AG10803 (cell line): ENCODE measurements at regions not wholly inside any gene's neighbourhood (a gene's known extent, or its start where the extent isn't known, plus 50 kb on each side); places are given as distances from the start of the nearest gene placed in this dataset.

Experiments used
- DNase-seq: peaks from one replicate; pipeline ENCODE4 v3.0.0; 2010; ENCODE audit warnings: low read depth
- H3K4me3 ChIP-seq: 2 replicates; pipeline ENCODE4 v1.5.1; 2011; ENCODE audit warnings: mild to moderate bottlenecking, low read length, control low read depth
- TF ChIP-seq, protein P1 (sequence below): conservative IDR thresholded peaks from 2 replicates; pipeline ENCODE4 v1.5.1; 2011; ENCODE audit warnings: mild to moderate bottlenecking, low read length, control low read depth, inconsistent platforms

DNA sequence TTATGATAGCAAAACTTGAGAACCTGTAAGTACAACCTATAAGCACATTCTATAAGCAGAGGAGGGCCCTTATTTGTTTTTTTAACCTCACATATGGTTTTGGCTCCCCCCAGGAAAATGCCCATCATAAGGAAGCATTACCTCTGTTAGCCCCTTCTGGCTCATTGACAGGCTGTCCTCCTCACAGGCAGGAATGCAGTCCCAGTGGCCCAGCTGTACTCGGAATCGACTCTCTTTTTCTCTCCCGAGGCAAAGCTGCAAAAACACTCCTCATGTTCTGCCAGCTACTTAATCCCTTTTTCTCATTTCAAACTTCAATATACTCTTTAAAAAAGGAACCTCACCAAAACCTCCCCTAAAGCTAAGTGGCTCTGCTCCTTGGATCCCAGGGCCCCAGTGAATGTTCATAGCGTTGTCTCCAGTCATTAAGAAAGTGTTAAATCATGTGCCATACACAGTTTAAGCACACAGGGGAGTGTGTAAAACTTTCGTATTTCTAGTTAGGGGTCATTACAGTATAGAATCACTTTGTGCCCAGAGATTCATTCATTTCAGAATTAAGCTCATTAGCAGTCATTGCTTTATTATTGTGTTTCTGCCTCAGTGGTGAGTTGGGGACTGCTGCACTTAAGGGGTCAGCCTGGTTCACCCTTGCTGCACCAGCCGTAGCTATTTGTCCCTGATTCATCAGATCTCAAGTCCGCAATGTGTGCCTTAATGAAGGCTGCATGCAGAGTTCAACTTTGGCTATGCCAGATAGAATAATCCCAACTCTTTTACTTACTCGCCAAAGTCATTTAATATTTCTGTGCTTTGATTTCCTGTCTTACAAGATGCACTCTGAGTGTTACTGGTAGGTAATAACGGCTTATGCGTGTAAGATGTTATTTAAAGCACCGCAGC lies 57.6 kb downstream of the JRKL start:
- no peak overlapping the region for H3K4me3 ChIP-seq
- TF ChIP-seq, protein P1, sequence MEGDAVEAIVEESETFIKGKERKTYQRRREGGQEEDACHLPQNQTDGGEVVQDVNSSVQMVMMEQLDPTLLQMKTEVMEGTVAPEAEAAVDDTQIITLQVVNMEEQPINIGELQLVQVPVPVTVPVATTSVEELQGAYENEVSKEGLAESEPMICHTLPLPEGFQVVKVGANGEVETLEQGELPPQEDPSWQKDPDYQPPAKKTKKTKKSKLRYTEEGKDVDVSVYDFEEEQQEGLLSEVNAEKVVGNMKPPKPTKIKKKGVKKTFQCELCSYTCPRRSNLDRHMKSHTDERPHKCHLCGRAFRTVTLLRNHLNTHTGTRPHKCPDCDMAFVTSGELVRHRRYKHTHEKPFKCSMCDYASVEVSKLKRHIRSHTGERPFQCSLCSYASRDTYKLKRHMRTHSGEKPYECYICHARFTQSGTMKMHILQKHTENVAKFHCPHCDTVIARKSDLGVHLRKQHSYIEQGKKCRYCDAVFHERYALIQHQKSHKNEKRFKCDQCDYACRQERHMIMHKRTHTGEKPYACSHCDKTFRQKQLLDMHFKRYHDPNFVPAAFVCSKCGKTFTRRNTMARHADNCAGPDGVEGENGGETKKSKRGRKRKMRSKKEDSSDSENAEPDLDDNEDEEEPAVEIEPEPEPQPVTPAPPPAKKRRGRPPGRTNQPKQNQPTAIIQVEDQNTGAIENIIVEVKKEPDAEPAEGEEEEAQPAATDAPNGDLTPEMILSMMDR, result no peak
- DNase-seq, result no peak

DNA sequence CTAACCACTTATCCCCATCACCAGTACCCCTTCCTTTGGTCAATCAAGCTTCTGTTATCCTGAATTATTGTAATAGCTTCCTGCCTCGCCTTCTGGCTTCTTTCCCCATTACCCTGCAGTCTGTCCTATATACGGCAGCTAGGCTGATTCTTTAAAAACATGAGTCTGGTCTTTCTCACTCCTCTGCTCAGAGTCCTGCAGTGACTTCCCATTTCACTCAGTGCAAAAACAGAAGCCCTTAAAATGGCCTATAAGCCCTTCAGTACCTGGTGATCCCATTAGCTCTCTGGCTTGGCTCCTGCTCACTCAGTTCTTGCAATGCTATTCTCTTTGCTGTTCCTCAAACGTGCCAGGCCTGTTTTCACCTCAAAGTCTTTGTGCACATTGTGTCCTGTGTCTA lies 58.4 kb downstream of the JRKL start:
- no peak overlapping the region for H3K4me3 ChIP-seq
- TF ChIP-seq, protein P1, result no peak
- DNase-seq, result no peak

DNA sequence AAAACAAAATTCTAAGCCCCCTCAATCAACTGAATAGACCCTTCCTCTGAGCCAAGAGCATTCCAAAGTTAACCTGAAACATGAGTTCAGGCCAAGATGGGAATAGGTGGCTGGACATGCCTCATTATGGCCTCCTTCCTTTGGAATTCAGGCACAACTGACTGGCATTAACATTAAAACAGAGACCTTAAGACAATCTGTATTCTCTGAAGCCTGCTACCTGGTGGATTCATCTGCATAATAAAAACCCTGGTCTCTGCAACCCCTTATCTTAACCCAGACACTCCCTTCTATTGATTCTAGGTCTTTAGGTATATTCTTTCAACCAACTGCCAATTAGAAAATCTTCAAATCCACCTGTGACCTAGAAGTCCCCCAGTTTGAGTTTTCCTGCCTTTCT lies 66.3 kb downstream of the JRKL start:
- TF ChIP-seq, protein P1, result no peak
- DNase-seq, result no peak
- no peak overlapping the region for H3K4me3 ChIP-seq

DNA sequence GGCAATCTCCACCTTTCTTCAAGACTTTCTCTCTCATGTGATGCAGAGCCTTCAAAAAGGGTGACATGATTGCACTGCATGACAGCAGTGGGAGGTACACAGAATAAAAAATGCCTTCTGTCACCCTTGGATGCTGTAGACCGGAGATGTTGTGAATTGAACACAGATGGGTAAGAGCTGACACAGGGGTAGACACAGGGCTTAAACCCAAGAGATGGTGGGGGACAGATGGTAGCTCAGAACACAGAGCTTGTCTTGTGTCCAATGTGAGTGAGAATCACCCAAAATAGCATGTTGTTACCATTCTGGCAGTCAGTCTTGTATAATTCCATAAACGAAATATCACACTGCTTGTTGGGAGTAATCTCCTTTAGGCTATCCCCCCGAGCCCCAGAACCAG lies 69.9 kb downstream of the JRKL start:
- DNase-seq, result no peak
- TF ChIP-seq, protein P1, result no peak
- no peak overlapping the region for H3K4me3 ChIP-seq

DNA sequence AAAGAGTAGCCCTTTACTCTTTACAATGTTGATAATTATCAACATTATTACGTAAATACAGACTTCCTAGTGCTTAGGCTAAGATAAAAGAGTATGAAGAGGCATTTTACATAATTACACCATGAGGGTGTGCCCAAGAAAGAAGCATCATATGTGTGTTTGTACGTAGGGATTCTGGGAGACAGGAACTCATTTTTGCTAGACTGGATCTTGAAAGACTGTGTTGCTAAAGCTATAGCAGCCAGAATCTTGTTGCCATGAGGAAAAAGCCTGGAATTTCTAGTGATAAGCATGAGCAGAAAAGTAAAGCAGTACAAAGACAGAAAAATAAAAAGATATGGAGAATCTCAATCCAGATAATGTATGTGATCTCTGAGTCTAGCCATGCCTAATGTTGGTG lies 72.1 kb downstream of the JRKL start:
- no peak for DNase-seq
- TF ChIP-seq, protein P1, result no peak

DNA sequence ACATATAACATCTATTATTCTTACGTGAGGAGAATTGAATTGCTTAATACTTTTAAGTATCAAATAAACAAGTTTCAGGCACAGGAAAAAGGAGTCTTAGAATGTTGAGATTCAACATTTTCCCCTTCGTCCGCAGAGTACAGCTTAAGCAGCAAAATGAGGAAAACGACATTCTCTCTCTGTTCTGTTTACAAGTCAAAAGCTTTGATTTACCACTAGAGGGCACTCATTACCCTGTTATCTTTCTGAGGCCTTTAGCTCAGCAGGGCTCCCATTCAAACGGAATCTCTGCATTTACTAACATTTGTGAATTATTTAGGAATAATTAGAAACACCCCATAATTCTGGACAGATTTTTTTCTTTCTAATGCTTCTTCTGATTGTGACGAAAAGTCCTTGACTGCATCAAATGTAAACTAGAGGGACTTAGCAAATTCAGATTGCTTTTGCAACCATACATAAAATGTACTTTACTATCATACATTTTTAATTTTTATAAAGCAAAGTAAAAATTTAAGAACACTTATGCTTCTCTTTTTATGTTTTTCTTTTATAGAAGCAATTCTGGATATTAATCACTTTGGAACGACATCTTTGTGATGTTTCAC lies 75.0 kb downstream of the JRKL start:
- H3K4me3 ChIP-seq, result no peak overlapping the region
- DNase-seq, result peak; percentile 76
- TF ChIP-seq, protein P1, result peak; percentile 85

More for the DNA sequence above, 72.1 kb downstream of the JRKL start:
- no peak overlapping the region for H3K4me3 ChIP-seq

DNA sequence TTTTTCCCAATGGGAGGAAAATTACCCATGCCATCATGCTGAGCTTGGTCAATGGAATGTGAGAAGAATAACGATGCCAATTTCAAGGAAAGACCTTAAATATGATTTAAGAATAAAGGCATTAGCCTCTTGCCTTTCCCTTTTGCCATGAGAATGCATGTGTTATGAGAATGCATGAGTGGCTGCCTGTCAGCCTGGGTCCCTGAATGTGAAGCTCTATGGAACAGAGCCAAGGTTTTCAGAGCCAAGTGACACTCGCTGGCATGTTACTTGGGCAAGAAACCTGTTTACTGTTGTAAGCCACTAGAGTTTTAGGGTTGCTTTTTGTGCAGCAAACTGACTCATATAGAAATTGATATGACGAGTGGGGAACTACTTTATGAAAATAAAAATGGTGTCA lies 75.7 kb downstream of the JRKL start:
- no peak overlapping the region for H3K4me3 ChIP-seq
- TF ChIP-seq, protein P1, result no peak
- no peak for DNase-seq
